Esophagus muscularis mucosa (tissue), 3 donors: ENCODE measurements at regions not wholly inside any gene's neighbourhood (a gene's known extent, or its start where the extent isn't known, plus 50 kb on each side); places are given as distances from the start of the nearest gene placed in this dataset.

ENCODE experiments used
- CTCF ChIP-seq, 3 experiments: fragments of 200-600 bp in 2 of 3; fragments of 450-650 bp in 1 of 3; sonication (generic) in 2 of 3; IDR thresholded peaks; one replicate each; pipeline ENCODE4 v1.5.1; 2017 to 2019; ENCODE audit warnings: antibody characterized with exemption in 3 of 3, mild to moderate bottlenecking in 2 of 3, moderate library complexity in 1 of 3
- POLR2A ChIP-seq: fragments of 450-650 bp; IDR thresholded peaks from one replicate; pipeline ENCODE4 v1.6.1; 2017; ENCODE audit warnings: antibody characterized with exemption, moderate library complexity, mild to moderate bottlenecking, low read depth
- POLR2AphosphoS5 ChIP-seq, 2 donors: sonication (generic); formaldehyde crosslinking; IDR thresholded peaks; one replicate each; pipeline ENCODE4 v1.6.1; 2017; ENCODE audit warnings: antibody characterized with exemption in 2 of 2

DNA sequence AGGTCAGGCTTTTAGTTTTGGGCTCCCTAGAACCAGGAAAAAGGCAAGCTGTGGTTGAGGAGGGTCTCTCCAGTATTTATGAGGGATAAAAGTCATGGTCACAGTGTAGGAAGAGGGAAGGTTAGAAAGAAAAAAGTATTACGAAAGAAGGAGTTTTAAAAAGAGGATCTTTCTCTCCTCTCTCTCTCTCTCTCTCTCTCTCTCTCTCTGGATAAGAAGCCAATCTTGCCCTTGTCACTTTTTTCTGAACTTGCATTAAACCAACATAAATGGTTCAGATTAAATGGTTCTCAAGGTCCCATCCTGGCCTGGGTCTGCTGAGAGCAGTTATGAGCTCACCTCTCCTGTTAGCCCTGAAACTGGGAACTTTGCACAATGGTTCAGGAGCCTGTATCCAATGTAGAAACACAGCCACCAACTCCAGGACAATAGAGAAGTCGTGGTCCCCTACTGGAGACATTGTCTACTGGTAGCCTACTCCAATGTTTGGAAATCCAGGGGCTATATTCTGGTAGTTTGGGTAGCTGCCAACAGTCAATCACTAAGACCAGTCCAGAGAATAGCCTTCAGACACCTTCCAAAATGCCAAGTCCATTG, 131.9 kb downstream of the DAD1 start:
- TF ChIP-seq CTCF (IDR thresholded peaks at IDR 0.05) (no peak), POLR2AphosphoS5 (IDR thresholded peaks at IDR 0.05) (no peak), POLR2A (no peak)
